ENCODE measurements at regions not wholly inside any gene's neighbourhood (a gene's known extent, or its start where the extent isn't known, plus 50 kb on each side); places are given as distances from the start of the nearest gene placed in this dataset.

DNA sequence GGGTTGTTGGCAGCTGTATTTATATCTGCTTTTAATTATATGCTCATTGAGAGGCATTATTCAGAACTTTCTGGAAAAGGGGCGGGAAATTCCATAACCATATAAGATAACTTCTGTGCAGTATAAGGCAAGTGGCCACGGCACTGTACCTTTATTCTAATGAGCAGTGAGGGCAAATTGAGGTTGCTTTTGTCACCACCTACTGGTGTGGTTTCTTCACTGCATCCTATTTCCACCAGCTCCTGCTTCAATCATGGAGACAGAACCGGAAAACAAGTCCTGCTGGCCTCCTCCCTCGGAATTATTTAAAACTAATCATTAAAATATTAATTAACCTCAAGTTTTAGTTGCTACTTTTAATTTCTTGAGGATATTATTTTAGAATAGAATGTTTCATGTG lies 759.4 kb downstream of the CBLN2 start:
- TF ChIP-seq SUZ12 (IDR thresholded peaks at IDR 0.05; ENCODE audit: extremely low read depth, insufficient read depth, insufficient read length) (no peak), ZNF274 (IDR thresholded peaks at IDR 0.05; ENCODE audit: low read depth, low read length) (no peak), YY1 (IDR thresholded peaks at IDR 0.05; ENCODE audit: insufficient read depth, insufficient read length) (no peak)
